ENCODE measurements at regions not wholly inside any gene's neighbourhood (a gene's known extent, or its start where the extent isn't known, plus 50 kb on each side); places are given as distances from the start of the nearest gene placed in this dataset.
"Not testable (repeated sequence)": the region's sequence is repeated elsewhere in the genome, so short reads cannot be mapped to it uniquely, and the experiment has no call there.

- H3K9me3 ChIP-seq (ENCODE audit: control insufficient read depth in 2 of 2, insufficient read depth in 1 of 2, low read depth in 1 of 2, low read length in 1 of 2) = no peaks in the 10 kb centered on the region
- no peaks in the 10 kb centered on the region for H3K27me3 ChIP-seq (ENCODE audit: control insufficient read depth in 1 of 2, insufficient read depth in 2 of 2, low read length in 2 of 2)
- WGBS, 2 donors = 70 to 77% methylated on average over 2 of the region's 2 CpGs
- H3K27ac ChIP-seq (ENCODE audit: low read depth in 2 of 2, low read length in 1 of 2) = no peak overlapping the region
- no peaks in the 10 kb centered on the region for H3K4me1 ChIP-seq (ENCODE audit: control insufficient read depth in 2 of 2, insufficient read depth in 2 of 2, low read length in 1 of 2)
- H3K4me3 ChIP-seq (ENCODE audit: low read depth in 1 of 2, low read length in 2 of 2) = no peak overlapping the region
- no peaks in the 10 kb centered on the region for H3K36me3 ChIP-seq (ENCODE audit: control insufficient read depth in 2 of 2, insufficient read depth in 2 of 2, low read length in 1 of 2)
These were observed 857.8 kb downstream of the SLC6A15 start for GRCh38 chr12:84054811-84055210.

GRCh38 chr12:84047881-84048280 lies 864.7 kb downstream of the SLC6A15 start:
- WGBS, 2 donors = 90 to 92% methylated on average over 1 of the region's 1 CpG

GRCh38 chr12:84046859-84047258 lies 865.7 kb downstream of the SLC6A15 start:
- H3K27ac ChIP-seq (ENCODE audit: low read depth in 2 of 2, low read length in 1 of 2) = no peak overlapping the region
- peaks cover 0 to 3% of the 10 kb centered on the region in 2 donors for H3K9me3 ChIP-seq (ENCODE audit: control insufficient read depth in 2 of 2, insufficient read depth in 1 of 2, low read depth in 1 of 2, low read length in 1 of 2)
- no peak overlapping the region for H3K4me3 ChIP-seq (ENCODE audit: low read depth in 1 of 2, low read length in 2 of 2)
- 96% methylated on average over 2 of the region's 2 CpGs for WGBS, 2 donors
- H3K4me1 ChIP-seq (ENCODE audit: control insufficient read depth in 2 of 2, insufficient read depth in 2 of 2, low read length in 1 of 2) = no peaks in the 10 kb centered on the region
- no peaks in the 10 kb centered on the region for H3K27me3 ChIP-seq (ENCODE audit: control insufficient read depth in 1 of 2, insufficient read depth in 2 of 2, low read length in 2 of 2)
- no peaks in the 10 kb centered on the region for H3K36me3 ChIP-seq (ENCODE audit: control insufficient read depth in 2 of 2, insufficient read depth in 2 of 2, low read length in 1 of 2)

More at GRCh38 chr12:84047881-84048280, 864.7 kb downstream of the SLC6A15 start:
- H3K27me3 ChIP-seq (ENCODE audit: control insufficient read depth in 1 of 2, insufficient read depth in 2 of 2, low read length in 2 of 2) = no peaks in the 10 kb centered on the region
- no peaks in the 10 kb centered on the region for H3K36me3 ChIP-seq (ENCODE audit: control insufficient read depth in 2 of 2, insufficient read depth in 2 of 2, low read length in 1 of 2)
- no peak overlapping the region for H3K4me3 ChIP-seq (ENCODE audit: low read depth in 1 of 2, low read length in 2 of 2)
- no peak overlapping the region for H3K27ac ChIP-seq (ENCODE audit: low read depth in 2 of 2, low read length in 1 of 2)
- no peaks in the 10 kb centered on the region for H3K4me1 ChIP-seq (ENCODE audit: control insufficient read depth in 2 of 2, insufficient read depth in 2 of 2, low read length in 1 of 2)
- peaks cover 0 to 3% of the 10 kb centered on the region in 2 donors for H3K9me3 ChIP-seq (ENCODE audit: control insufficient read depth in 2 of 2, insufficient read depth in 1 of 2, low read depth in 1 of 2, low read length in 1 of 2)

GRCh38 chr12:84043355-84043754 lies 869.2 kb downstream of the SLC6A15 start:
- no peaks in the 10 kb centered on the region for H3K27me3 ChIP-seq (ENCODE audit: control insufficient read depth in 1 of 2, insufficient read depth in 2 of 2, low read length in 2 of 2)
- WGBS, 2 donors = 79 to 92% methylated on average over 4 of the region's 4 CpGs

GRCh38 chr12:84038242-84038641 lies 874.4 kb downstream of the SLC6A15 start:
- H3K27ac ChIP-seq (ENCODE audit: low read depth in 2 of 2, low read length in 1 of 2) = no peak overlapping the region
- H3K4me1 ChIP-seq (ENCODE audit: control insufficient read depth in 2 of 2, insufficient read depth in 2 of 2, low read length in 1 of 2) = no peaks in the 10 kb centered on the region
- H3K9me3 ChIP-seq (ENCODE audit: control insufficient read depth in 2 of 2, insufficient read depth in 1 of 2, low read depth in 1 of 2, low read length in 1 of 2) = peaks cover under 1 to 2% of the 10 kb centered on the region in 2 donors
- no peaks in the 10 kb centered on the region for H3K27me3 ChIP-seq (ENCODE audit: control insufficient read depth in 1 of 2, insufficient read depth in 2 of 2, low read length in 2 of 2)
- no peaks in the 10 kb centered on the region for H3K36me3 ChIP-seq (ENCODE audit: control insufficient read depth in 2 of 2, insufficient read depth in 2 of 2, low read length in 1 of 2)
- H3K4me3 ChIP-seq (ENCODE audit: low read depth in 1 of 2, low read length in 2 of 2) = no peak overlapping the region
- WGBS, 2 donors = 61 to 65% methylated on average over 9 of the region's 9 CpGs

More at GRCh38 chr12:84043355-84043754, 869.2 kb downstream of the SLC6A15 start:
- H3K36me3 ChIP-seq (ENCODE audit: control insufficient read depth in 2 of 2, insufficient read depth in 2 of 2, low read length in 1 of 2) = no peaks in the 10 kb centered on the region
- no peaks in the 10 kb centered on the region for H3K4me1 ChIP-seq (ENCODE audit: control insufficient read depth in 2 of 2, insufficient read depth in 2 of 2, low read length in 1 of 2)
- no peak overlapping the region for H3K4me3 ChIP-seq (ENCODE audit: low read depth in 1 of 2, low read length in 2 of 2)
- H3K9me3 ChIP-seq (ENCODE audit: control insufficient read depth in 2 of 2, insufficient read depth in 1 of 2, low read depth in 1 of 2, low read length in 1 of 2) = peaks cover 0 to 3% of the 10 kb centered on the region in 2 donors
- no peak overlapping the region for H3K27ac ChIP-seq (ENCODE audit: low read depth in 2 of 2, low read length in 1 of 2)

GRCh38 chr12:84036912-84037311 lies 875.7 kb downstream of the SLC6A15 start:
- Histone ChIP-seq H3K4me1 (ENCODE audit: control insufficient read depth in 2 of 2, insufficient read depth in 2 of 2, low read length in 1 of 2) (no peaks in the 10 kb centered on the region), H3K4me3 (ENCODE audit: low read depth in 1 of 2, low read length in 2 of 2) (no peak overlapping the region), H3K27me3 (ENCODE audit: control insufficient read depth in 1 of 2, insufficient read depth in 2 of 2, low read length in 2 of 2) (no peaks in the 10 kb centered on the region), H3K9me3 (ENCODE audit: control insufficient read depth in 2 of 2, insufficient read depth in 1 of 2, low read depth in 1 of 2, low read length in 1 of 2) (peaks cover 2 to 9% of the 10 kb centered on the region in 2 donors), H3K27ac (ENCODE audit: low read depth in 2 of 2, low read length in 1 of 2) (no peak overlapping the region), H3K36me3 (ENCODE audit: control insufficient read depth in 2 of 2, insufficient read depth in 2 of 2, low read length in 1 of 2) (no peaks in the 10 kb centered on the region)
- WGBS, 2 donors = 61 to 71% methylated on average over 3 of the region's 3 CpGs

- Histone ChIP-seq H3K9me3 (ENCODE audit: control insufficient read depth in 2 of 2, insufficient read depth in 1 of 2, low read depth in 1 of 2, low read length in 1 of 2) (peaks cover 2 to 9% of the 10 kb centered on the region in 2 donors), H3K27me3 (ENCODE audit: control insufficient read depth in 1 of 2, insufficient read depth in 2 of 2, low read length in 2 of 2) (no peaks in the 10 kb centered on the region), H3K4me1 (ENCODE audit: control insufficient read depth in 2 of 2, insufficient read depth in 2 of 2, low read length in 1 of 2) (no peaks in the 10 kb centered on the region), H3K4me3 (ENCODE audit: low read depth in 1 of 2, low read length in 2 of 2) (no peak overlapping the region), H3K27ac (ENCODE audit: low read depth in 2 of 2, low read length in 1 of 2) (no peak overlapping the region), H3K36me3 (ENCODE audit: control insufficient read depth in 2 of 2, insufficient read depth in 2 of 2, low read length in 1 of 2) (no peaks in the 10 kb centered on the region)
- WGBS, 2 donors = 78 to 87% methylated on average over 3 of the region's 3 CpGs
These were observed 876.8 kb downstream of the SLC6A15 start for GRCh38 chr12:84035766-84036165.

- no peaks in the 10 kb centered on the region for H3K4me1 ChIP-seq (ENCODE audit: control insufficient read depth in 2 of 2, insufficient read depth in 2 of 2, low read length in 1 of 2)
- peaks cover 2 to 9% of the 10 kb centered on the region in 2 donors for H3K9me3 ChIP-seq (ENCODE audit: control insufficient read depth in 2 of 2, insufficient read depth in 1 of 2, low read depth in 1 of 2, low read length in 1 of 2)
- no peak overlapping the region for H3K27ac ChIP-seq (ENCODE audit: low read depth in 2 of 2, low read length in 1 of 2)
- H3K27me3 ChIP-seq (ENCODE audit: control insufficient read depth in 1 of 2, insufficient read depth in 2 of 2, low read length in 2 of 2) = no peaks in the 10 kb centered on the region
- no peak overlapping the region for H3K4me3 ChIP-seq (ENCODE audit: low read depth in 1 of 2, low read length in 2 of 2)
- WGBS, 2 donors = 25 to 37% methylated on average over 2 of the region's 2 CpGs
- no peaks in the 10 kb centered on the region for H3K36me3 ChIP-seq (ENCODE audit: control insufficient read depth in 2 of 2, insufficient read depth in 2 of 2, low read length in 1 of 2)
These were observed 877.7 kb downstream of the SLC6A15 start for GRCh38 chr12:84034871-84035270.

- no peaks in the 10 kb centered on the region for H3K4me1 ChIP-seq (ENCODE audit: control insufficient read depth in 2 of 2, insufficient read depth in 2 of 2, low read length in 1 of 2)
- no peak overlapping the region for H3K4me3 ChIP-seq (ENCODE audit: low read depth in 1 of 2, low read length in 2 of 2)
- no peaks in the 10 kb centered on the region for H3K36me3 ChIP-seq (ENCODE audit: control insufficient read depth in 2 of 2, insufficient read depth in 2 of 2, low read length in 1 of 2)
- H3K27me3 ChIP-seq (ENCODE audit: control insufficient read depth in 1 of 2, insufficient read depth in 2 of 2, low read length in 2 of 2) = no peaks in the 10 kb centered on the region
- WGBS, 2 donors = 84 to 85% methylated on average over 8 of the region's 8 CpGs
- peaks cover 2 to 9% of the 10 kb centered on the region in 2 donors for H3K9me3 ChIP-seq (ENCODE audit: control insufficient read depth in 2 of 2, insufficient read depth in 1 of 2, low read depth in 1 of 2, low read length in 1 of 2)
- H3K27ac ChIP-seq (ENCODE audit: low read depth in 2 of 2, low read length in 1 of 2) = no peak overlapping the region
These were observed 879.4 kb downstream of the SLC6A15 start for GRCh38 chr12:84033162-84033561.

GRCh38 chr12:84018556-84019179 lies 893.9 kb downstream of the SLC6A15 start:
- not testable (repeated sequence) for H3K9me3 ChIP-seq (ENCODE audit: control insufficient read depth in 2 of 2, insufficient read depth in 1 of 2, low read depth in 1 of 2, low read length in 1 of 2); H3K36me3 ChIP-seq (ENCODE audit: control insufficient read depth in 2 of 2, insufficient read depth in 2 of 2, low read length in 1 of 2); H3K27ac ChIP-seq (ENCODE audit: low read depth in 2 of 2, low read length in 1 of 2); H3K4me1 ChIP-seq (ENCODE audit: control insufficient read depth in 2 of 2, insufficient read depth in 2 of 2, low read length in 1 of 2); H3K27me3 ChIP-seq (ENCODE audit: control insufficient read depth in 1 of 2, insufficient read depth in 2 of 2, low read length in 2 of 2); H3K4me3 ChIP-seq (ENCODE audit: low read depth in 1 of 2, low read length in 2 of 2)
- WGBS, 2 donors = 78 to 79% methylated on average over 6 of the region's 6 CpGs

Data from esophagus (tissue), 2 donors.